ENCODE measurements at regions not wholly inside any gene's neighbourhood (a gene's known extent, or its start where the extent isn't known, plus 50 kb on each side); places are given as distances from the start of the nearest gene placed in this dataset.

GRCh38 chr2:129431881-129432280 lies 547.6 kb upstream of the RAB6C start:
- TF ChIP-seq POLR2A (IDR thresholded peaks at IDR 0.05; ENCODE audit: low read depth, low read length) (no peak), JUN (IDR thresholded peaks at IDR 0.05; ENCODE audit: borderline replicate concordance, insufficient read depth, insufficient read length, low read depth) (no peak), EZH2 (IDR thresholded peaks at IDR 0.05; ENCODE audit: borderline replicate concordance, low read depth, low read length, severe bottlenecking) (no peak), POLR2AphosphoS5 (IDR thresholded peaks at IDR 0.05; ENCODE audit: insufficient read depth, low read depth, low read length) (no peak), CTCF (IDR thresholded peaks at IDR 0.05; ENCODE audit: extremely low read depth in 1 of 2, insufficient read depth in 1 of 2, low read depth in 1 of 2, low read length in 2 of 2) (no peak), MYC (IDR thresholded peaks at IDR 0.05; ENCODE audit: low read depth, low read length) (no peak), MAX (IDR thresholded peaks at IDR 0.05; ENCODE audit: insufficient read depth, insufficient read length) (no peak)
